Lower leg skin (tissue), 3 donors: ENCODE measurements at regions not wholly inside any gene's neighbourhood (a gene's known extent, or its start where the extent isn't known, plus 50 kb on each side); places are given as distances from the start of the nearest gene placed in this dataset.

Source experiments
- POLR2A ChIP-seq, 2 donors: fragments of 450-650 bp; IDR thresholded peaks; one replicate each; pipeline ENCODE4 v1.6.1; 2016 to 2017; ENCODE audit warnings: antibody characterized with exemption in 2 of 2, mild to moderate bottlenecking in 1 of 2, moderate library complexity in 1 of 2
- TF ChIP-seq, protein P1 (sequence below), 3 donors: fragments of 450-650 bp; IDR thresholded peaks; one replicate each; pipeline ENCODE4 v1.5.1; 2016; ENCODE audit warnings: antibody characterized with exemption in 3 of 3, mild to moderate bottlenecking in 3 of 3, moderate library complexity in 2 of 3

DNA sequence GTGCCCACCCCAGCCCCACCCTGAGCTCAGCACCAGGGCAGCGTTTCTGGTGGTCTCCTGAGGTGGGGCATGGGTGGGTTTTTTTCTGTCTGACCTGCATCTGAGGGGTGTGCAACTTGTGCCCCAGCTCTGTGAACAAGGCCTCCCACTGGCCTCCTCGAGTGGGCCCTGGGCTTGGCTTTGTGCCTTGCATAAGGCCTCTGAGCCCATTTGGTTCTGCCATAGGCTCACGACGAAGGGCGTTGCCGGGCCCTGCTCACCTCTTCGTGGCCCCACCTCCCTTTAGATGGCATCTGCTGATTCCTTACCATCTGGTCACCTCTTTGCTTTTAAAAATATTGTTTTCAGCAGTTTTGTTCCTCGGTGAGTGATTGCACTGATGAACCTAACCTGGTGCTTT is 127.1 kb upstream of the COL5A1 start:
- TF ChIP-seq, protein P1, sequence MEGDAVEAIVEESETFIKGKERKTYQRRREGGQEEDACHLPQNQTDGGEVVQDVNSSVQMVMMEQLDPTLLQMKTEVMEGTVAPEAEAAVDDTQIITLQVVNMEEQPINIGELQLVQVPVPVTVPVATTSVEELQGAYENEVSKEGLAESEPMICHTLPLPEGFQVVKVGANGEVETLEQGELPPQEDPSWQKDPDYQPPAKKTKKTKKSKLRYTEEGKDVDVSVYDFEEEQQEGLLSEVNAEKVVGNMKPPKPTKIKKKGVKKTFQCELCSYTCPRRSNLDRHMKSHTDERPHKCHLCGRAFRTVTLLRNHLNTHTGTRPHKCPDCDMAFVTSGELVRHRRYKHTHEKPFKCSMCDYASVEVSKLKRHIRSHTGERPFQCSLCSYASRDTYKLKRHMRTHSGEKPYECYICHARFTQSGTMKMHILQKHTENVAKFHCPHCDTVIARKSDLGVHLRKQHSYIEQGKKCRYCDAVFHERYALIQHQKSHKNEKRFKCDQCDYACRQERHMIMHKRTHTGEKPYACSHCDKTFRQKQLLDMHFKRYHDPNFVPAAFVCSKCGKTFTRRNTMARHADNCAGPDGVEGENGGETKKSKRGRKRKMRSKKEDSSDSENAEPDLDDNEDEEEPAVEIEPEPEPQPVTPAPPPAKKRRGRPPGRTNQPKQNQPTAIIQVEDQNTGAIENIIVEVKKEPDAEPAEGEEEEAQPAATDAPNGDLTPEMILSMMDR (IDR thresholded peaks at IDR 0.05) = no peak
- no peak for TF ChIP-seq POLR2A (IDR thresholded peaks at IDR 0.05)
